HL-60 (cell line): ENCODE measurements at regions not wholly inside any gene's neighbourhood (a gene's known extent, or its start where the extent isn't known, plus 50 kb on each side); places are given as distances from the start of the nearest gene placed in this dataset.

Experiments used
- DNase-seq, 2 experiments: peaks; one replicate each; pipeline ENCODE4 v3.0.0-alpha.2; 2010 to 2020; ENCODE audit warnings: low read depth in 1 of 2, low spot score in 1 of 2
- H3K27ac ChIP-seq: fragments of 250-450 bp; sonication (Bioruptor Pico); replicated peaks from 2 replicates; pipeline ENCODE4 v1.5.1; 2020; ENCODE audit warnings: mild to moderate bottlenecking, moderate library complexity
- H3K27me3 ChIP-seq: fragments of 250-450 bp; sonication (Bioruptor Pico); 2 replicates; pipeline ENCODE4 v1.5.1; 2021; ENCODE audit warnings: mild to moderate bottlenecking, moderate library complexity; ENCODE audit not compliant: insufficient read depth, poor library complexity, severe bottlenecking
- H3K4me3 ChIP-seq: replicated peaks from 2 replicates; pipeline ENCODE4 v1.5.1; 2011; ENCODE audit warnings: mild to moderate bottlenecking, control low read depth, low read length; ENCODE audit not compliant: insufficient read depth
- GABPA ChIP-seq: IDR thresholded peaks from 2 replicates; pipeline ENCODE4 v1.6.1; 2012; ENCODE audit warnings: low read depth
- POLR2AphosphoS5 ChIP-seq: IDR thresholded peaks from 2 replicates; pipeline ENCODE4 v1.6.1; 2012; ENCODE audit warnings: low read depth
- REST ChIP-seq: IDR thresholded peaks from 2 replicates; pipeline ENCODE4 v1.6.1; 2012; ENCODE audit warnings: low read depth; ENCODE audit not compliant: insufficient replicate concordance
- SPI1 ChIP-seq: IDR thresholded peaks from 2 replicates; pipeline ENCODE4 v1.6.1; 2012; ENCODE audit warnings: low read depth, mild to moderate bottlenecking, borderline replicate concordance
- TF ChIP-seq, protein P1 (sequence below): IDR thresholded peaks from one replicate; pipeline ENCODE4 v1.5.1; 2011; ENCODE audit warnings: low read length, control low read depth, inconsistent platforms; ENCODE audit not compliant: insufficient read depth

DNA sequence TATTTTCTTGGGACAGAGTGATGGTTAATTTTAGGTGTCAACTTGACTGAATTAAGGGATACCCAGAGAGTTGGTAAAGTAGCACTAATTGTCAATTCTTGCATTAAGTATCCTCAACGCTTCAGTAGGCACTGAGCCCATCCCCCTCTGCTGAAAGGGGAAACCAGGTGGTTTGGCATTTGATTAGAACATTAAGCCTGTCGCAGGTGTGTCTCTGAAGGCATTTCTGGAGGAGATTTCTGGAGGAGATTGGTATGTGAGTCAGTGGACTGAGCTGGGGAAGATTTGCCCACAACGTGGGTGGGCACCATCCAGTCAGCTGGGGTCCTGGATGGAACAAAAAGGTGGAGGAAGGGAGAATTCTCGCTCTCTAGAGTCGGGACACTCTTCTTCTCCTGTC lies 119.8 kb downstream of the RFX6 start:
- DNase-seq, result no peak
- no peak for TF ChIP-seq POLR2AphosphoS5
- TF ChIP-seq, protein P1, sequence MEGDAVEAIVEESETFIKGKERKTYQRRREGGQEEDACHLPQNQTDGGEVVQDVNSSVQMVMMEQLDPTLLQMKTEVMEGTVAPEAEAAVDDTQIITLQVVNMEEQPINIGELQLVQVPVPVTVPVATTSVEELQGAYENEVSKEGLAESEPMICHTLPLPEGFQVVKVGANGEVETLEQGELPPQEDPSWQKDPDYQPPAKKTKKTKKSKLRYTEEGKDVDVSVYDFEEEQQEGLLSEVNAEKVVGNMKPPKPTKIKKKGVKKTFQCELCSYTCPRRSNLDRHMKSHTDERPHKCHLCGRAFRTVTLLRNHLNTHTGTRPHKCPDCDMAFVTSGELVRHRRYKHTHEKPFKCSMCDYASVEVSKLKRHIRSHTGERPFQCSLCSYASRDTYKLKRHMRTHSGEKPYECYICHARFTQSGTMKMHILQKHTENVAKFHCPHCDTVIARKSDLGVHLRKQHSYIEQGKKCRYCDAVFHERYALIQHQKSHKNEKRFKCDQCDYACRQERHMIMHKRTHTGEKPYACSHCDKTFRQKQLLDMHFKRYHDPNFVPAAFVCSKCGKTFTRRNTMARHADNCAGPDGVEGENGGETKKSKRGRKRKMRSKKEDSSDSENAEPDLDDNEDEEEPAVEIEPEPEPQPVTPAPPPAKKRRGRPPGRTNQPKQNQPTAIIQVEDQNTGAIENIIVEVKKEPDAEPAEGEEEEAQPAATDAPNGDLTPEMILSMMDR, result no peak
- no peak for TF ChIP-seq GABPA
- TF ChIP-seq REST, result no peak
- no peak for TF ChIP-seq SPI1
- Histone ChIP-seq H3K4me3 (no peak overlapping the region), H3K27ac (no peak overlapping the region), H3K27me3 (peaks cover 3% of the 10 kb centered on the region)

DNA sequence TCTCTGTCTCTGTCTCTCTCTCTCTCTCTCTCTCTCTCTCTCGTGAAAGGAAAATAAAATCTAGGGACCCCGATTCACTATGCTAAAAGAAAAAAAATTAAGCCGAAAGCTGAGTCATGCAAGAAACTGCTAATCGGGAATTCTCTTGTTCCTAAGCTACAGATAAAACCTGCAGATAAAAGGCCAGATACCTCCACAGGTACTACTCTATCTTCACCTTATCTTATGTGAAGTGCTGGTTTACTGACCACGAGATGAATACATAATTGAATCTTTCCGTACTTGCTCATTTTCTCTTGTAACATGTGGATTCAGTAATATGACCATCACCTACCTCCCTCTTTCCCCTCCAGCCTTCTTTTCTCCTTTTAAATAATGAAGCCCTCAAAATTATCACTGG lies 120.5 kb downstream of the RFX6 start:
- Histone ChIP-seq H3K27me3 (peaks cover 3% of the 10 kb centered on the region), H3K4me3 (no peak overlapping the region), H3K27ac (no peak overlapping the region)
- TF ChIP-seq REST (no peak), GABPA (no peak), SPI1 (no peak), POLR2AphosphoS5 (no peak)
- TF ChIP-seq, protein P1, result no peak
- no peak for DNase-seq

DNA sequence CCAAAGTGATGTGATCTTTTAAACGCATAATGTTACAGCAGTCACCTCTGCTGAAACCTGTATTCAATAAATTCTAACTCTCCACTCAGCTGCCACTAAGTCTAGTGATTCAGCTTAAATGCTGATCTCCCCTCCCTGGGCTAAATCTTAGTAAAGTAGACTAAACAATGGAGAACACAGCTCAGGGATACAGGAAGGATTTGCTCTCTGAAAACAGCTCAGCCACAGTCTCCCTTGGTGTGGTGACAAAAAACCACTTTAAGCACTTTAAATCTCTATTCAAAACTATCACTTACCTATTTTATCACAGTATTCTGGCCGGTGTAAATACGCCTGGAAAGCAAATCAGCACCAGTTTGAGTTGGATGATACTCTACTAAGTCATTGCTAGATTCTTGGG lies 130.6 kb downstream of the RFX6 start:
- DNase-seq, result no peak
- TF ChIP-seq GABPA, result no peak
- TF ChIP-seq, protein P1, result no peak
- no peak for TF ChIP-seq POLR2AphosphoS5
- TF ChIP-seq REST, result no peak
- no peak for TF ChIP-seq SPI1
- Histone ChIP-seq H3K27me3 (peaks cover 2% of the 10 kb centered on the region), H3K4me3 (no peak overlapping the region), H3K27ac (no peak overlapping the region)
